ENCODE measurements at regions not wholly inside any gene's neighbourhood (a gene's known extent, or its start where the extent isn't known, plus 50 kb on each side); places are given as distances from the start of the nearest gene placed in this dataset.

- Histone ChIP-seq H3K9me3 (ENCODE audit: control extremely low read depth in 1 of 3, control insufficient read depth in 2 of 3, insufficient read depth in 1 of 3, low read length in 2 of 3) (peaks cover 0 to 9% (median 3%) of the 10 kb centered on the region in 3 donors), H3K36me3 (replicated peaks in 1 of 2; ENCODE audit: control extremely low read depth in 1 of 2, control insufficient read depth in 1 of 2, extremely low read depth in 1 of 2, insufficient read depth in 2 of 2, low read length in 1 of 2) (no peaks in the 10 kb centered on the region), H3K4me2 (replicated peaks; ENCODE audit: low read depth, low read length, poor library complexity, severe bottlenecking) (no peak overlapping the region), H3K9ac (ENCODE audit: low read length) (no peak overlapping the region), H3K27ac (ENCODE audit: low read length in 2 of 2) (no peak overlapping the region), H3K4me1 (ENCODE audit: control insufficient read depth in 2 of 2, insufficient read depth in 2 of 2, low read length in 2 of 2) (no peaks in the 10 kb centered on the region), H3K27me3 (replicated peaks in 1 of 4; ENCODE audit: control extremely low read depth in 1 of 4, control insufficient read depth in 3 of 4, insufficient read depth in 4 of 4, low read length in 3 of 4) (peaks cover 0 to 6% (median 0%) of the 10 kb centered on the region in 4 experiments), H2AFZ (ENCODE audit: insufficient read depth, low read depth, low read length, poor library complexity, severe bottlenecking) (no peak overlapping the region), H4K20me1 (ENCODE audit: control insufficient read depth, insufficient read depth, low read length, poor library complexity, severe bottlenecking) (no peaks in the 10 kb centered on the region), H3K4me3 (ENCODE audit: control extremely low read depth in 1 of 5, extremely low read depth in 1 of 5, insufficient read depth in 1 of 5, low read depth in 2 of 5, low read length in 4 of 5) (no peak overlapping the region), H3K79me2 (ENCODE audit: control insufficient read depth, insufficient read depth, low read length) (no peaks in the 10 kb centered on the region)
- Mint-ChIP-seq H3K27ac (no peak overlapping the region), H3K4me1 (no peaks in the 10 kb centered on the region), H3K4me3 (no peak overlapping the region), H3K9me3 (ENCODE audit: insufficient read depth) (no peaks in the 10 kb centered on the region), H3K27me3 (peaks cover 18% of the 10 kb centered on the region)
- ATAC-seq (ENCODE audit: low read depth) (no peak), DNase-seq (no peak)
- TF ChIP-seq EZH2 (IDR thresholded peaks at IDR 0.05; ENCODE audit: borderline replicate concordance, insufficient read depth, low read depth, low read length, poor library complexity, severe bottlenecking) (no peak), CTCF (IDR thresholded peaks at IDR 0.05) (no peak)
- intact Hi-C loops (cut with micrococcal nuclease) = no loop called here
- ChIA-PET POLR2A (no interaction called here), CTCF (interaction anchor here (1.0 to 1.3 kb wide), 3 partner anchors 9 to 137 kb away, joined by 3 to 4 read pairs (median 4); no protein-coding TSS in a partner anchor)
- WGBS (ENCODE audit: insufficient coverage) = 96% methylated on average over 3 of the region's 3 CpGs
Measured at GRCh38 chr2:74740395-74740740, 86.3 kb downstream of the SEMA4F start.

- H3K27me3 Mint-ChIP-seq = peaks cover 18% of the 10 kb centered on the region
- no peak for DNase-seq
- 92% methylated on average over 10 of the region's 13 CpGs for WGBS (ENCODE audit: insufficient coverage)
- no peak for TF ChIP-seq EZH2 (IDR thresholded peaks at IDR 0.05; ENCODE audit: borderline replicate concordance, insufficient read depth, low read depth, low read length, poor library complexity, severe bottlenecking)
- no peak for TF ChIP-seq CTCF (IDR thresholded peaks at IDR 0.05)
- H3K4me3 Mint-ChIP-seq = no peak overlapping the region
- H3K4me1 Mint-ChIP-seq = no peaks in the 10 kb centered on the region
- Histone ChIP-seq H4K20me1 (ENCODE audit: control insufficient read depth, insufficient read depth, low read length, poor library complexity, severe bottlenecking) (no peaks in the 10 kb centered on the region), H3K27me3 (replicated peaks in 1 of 4; ENCODE audit: control extremely low read depth in 1 of 4, control insufficient read depth in 3 of 4, insufficient read depth in 4 of 4, low read length in 3 of 4) (peaks cover 0 to 3% (median 0%) of the 10 kb centered on the region in 4 experiments), H3K9me3 (ENCODE audit: control extremely low read depth in 1 of 3, control insufficient read depth in 2 of 3, insufficient read depth in 1 of 3, low read length in 2 of 3) (peaks cover 0 to 9% (median 3%) of the 10 kb centered on the region in 3 donors), H3K27ac (ENCODE audit: low read length in 2 of 2) (no peak overlapping the region), H3K36me3 (replicated peaks in 1 of 2; ENCODE audit: control extremely low read depth in 1 of 2, control insufficient read depth in 1 of 2, extremely low read depth in 1 of 2, insufficient read depth in 2 of 2, low read length in 1 of 2) (no peaks in the 10 kb centered on the region), H2AFZ (ENCODE audit: insufficient read depth, low read depth, low read length, poor library complexity, severe bottlenecking) (no peak overlapping the region), H3K4me3 (ENCODE audit: control extremely low read depth in 1 of 5, extremely low read depth in 1 of 5, insufficient read depth in 1 of 5, low read depth in 2 of 5, low read length in 4 of 5) (no peak overlapping the region), H3K4me2 (replicated peaks; ENCODE audit: low read depth, low read length, poor library complexity, severe bottlenecking) (no peak overlapping the region), H3K79me2 (ENCODE audit: control insufficient read depth, insufficient read depth, low read length) (no peaks in the 10 kb centered on the region), H3K4me1 (ENCODE audit: control insufficient read depth in 2 of 2, insufficient read depth in 2 of 2, low read length in 2 of 2) (no peaks in the 10 kb centered on the region), H3K9ac (ENCODE audit: low read length) (no peak overlapping the region)
- intact Hi-C loops (cut with micrococcal nuclease) = no loop called here
- ChIA-PET CTCF (interaction anchor here (1.1 kb wide), 1 partner anchor 136 kb away, joined by 4 read pairs; no protein-coding TSS in a partner anchor), POLR2A (no interaction called here)
- no peaks in the 10 kb centered on the region for H3K9me3 Mint-ChIP-seq (ENCODE audit: insufficient read depth)
- ATAC-seq (ENCODE audit: low read depth) = no peak
- no peak overlapping the region for H3K27ac Mint-ChIP-seq
Measured at GRCh38 chr2:74740741-74741431, 86.8 kb downstream of the SEMA4F start.
